ENCODE measurements at regions not wholly inside any gene's neighbourhood (a gene's known extent, or its start where the extent isn't known, plus 50 kb on each side); places are given as distances from the start of the nearest gene placed in this dataset.

GRCh38 chr14:35932136-35932535 lies 106.0 kb downstream of the BRMS1L start:
- TF ChIP-seq CTCF (conservative IDR thresholded peaks at IDR 0.05) (no peak), EZH2 (IDR thresholded peaks at IDR 0.05; ENCODE audit: low read depth) (no peak)

Measured in PC-9 (cell line).